ENCODE measurements at regions not wholly inside any gene's neighbourhood (a gene's known extent, or its start where the extent isn't known, plus 50 kb on each side); places are given as distances from the start of the nearest gene placed in this dataset.
"Not testable (repeated sequence)": the region's sequence is repeated elsewhere in the genome, so short reads cannot be mapped to it uniquely, and the experiment has no call there.

- no peak for DNase-seq (ENCODE audit: low read depth)
- H3K36me3 ChIP-seq (ENCODE audit: control insufficient read depth, insufficient read depth, low read length) = no peaks in the 10 kb centered on the region
- no peak overlapping the region for H3K4me3 ChIP-seq (ENCODE audit: low read depth, low read length)
- TF ChIP-seq, protein P1, sequence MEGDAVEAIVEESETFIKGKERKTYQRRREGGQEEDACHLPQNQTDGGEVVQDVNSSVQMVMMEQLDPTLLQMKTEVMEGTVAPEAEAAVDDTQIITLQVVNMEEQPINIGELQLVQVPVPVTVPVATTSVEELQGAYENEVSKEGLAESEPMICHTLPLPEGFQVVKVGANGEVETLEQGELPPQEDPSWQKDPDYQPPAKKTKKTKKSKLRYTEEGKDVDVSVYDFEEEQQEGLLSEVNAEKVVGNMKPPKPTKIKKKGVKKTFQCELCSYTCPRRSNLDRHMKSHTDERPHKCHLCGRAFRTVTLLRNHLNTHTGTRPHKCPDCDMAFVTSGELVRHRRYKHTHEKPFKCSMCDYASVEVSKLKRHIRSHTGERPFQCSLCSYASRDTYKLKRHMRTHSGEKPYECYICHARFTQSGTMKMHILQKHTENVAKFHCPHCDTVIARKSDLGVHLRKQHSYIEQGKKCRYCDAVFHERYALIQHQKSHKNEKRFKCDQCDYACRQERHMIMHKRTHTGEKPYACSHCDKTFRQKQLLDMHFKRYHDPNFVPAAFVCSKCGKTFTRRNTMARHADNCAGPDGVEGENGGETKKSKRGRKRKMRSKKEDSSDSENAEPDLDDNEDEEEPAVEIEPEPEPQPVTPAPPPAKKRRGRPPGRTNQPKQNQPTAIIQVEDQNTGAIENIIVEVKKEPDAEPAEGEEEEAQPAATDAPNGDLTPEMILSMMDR (IDR thresholded peaks at IDR 0.05; ENCODE audit: insufficient read depth, low read length, poor library complexity, severe bottlenecking) = no peak
- no peaks in the 10 kb centered on the region for H3K27me3 ChIP-seq (ENCODE audit: control insufficient read depth, insufficient read depth, low read length)
Measured at GRCh38 chr1:121594096-121594495, 409.3 kb downstream of the SRGAP2C start.

DNA sequence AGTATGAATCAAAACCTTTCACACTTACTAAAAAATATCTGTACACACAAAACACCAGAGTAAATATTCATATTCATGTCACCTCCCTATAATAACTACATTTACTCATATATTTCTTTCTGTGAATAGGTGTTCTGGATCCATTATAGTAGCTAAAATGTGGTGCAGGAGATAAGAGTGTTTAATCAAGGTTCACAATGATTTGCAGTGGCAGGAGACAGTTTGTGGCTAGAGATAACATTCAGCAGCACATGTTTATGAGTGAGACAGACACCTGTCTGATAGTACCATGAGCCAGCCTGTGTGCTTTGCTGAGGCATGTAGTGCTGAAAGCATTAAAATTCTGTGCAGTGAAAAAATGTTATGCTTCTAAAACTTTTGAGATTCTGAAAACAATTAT is 410.3 kb downstream of the SRGAP2C start:
- Histone ChIP-seq H3K36me3 (ENCODE audit: control insufficient read depth, insufficient read depth, low read length) (no peaks in the 10 kb centered on the region), H3K4me3 (ENCODE audit: low read depth, low read length) (no peak overlapping the region), H3K27me3 (ENCODE audit: control insufficient read depth, insufficient read depth, low read length) (no peaks in the 10 kb centered on the region)
- TF ChIP-seq, protein P1 (IDR thresholded peaks at IDR 0.05; ENCODE audit: insufficient read depth, low read length, poor library complexity, severe bottlenecking) = no peak
- DNase-seq (ENCODE audit: low read depth) = no peak

- not testable (repeated sequence) for H3K27me3 ChIP-seq (ENCODE audit: control insufficient read depth, insufficient read depth, low read length); DNase-seq (ENCODE audit: low read depth); H3K4me3 ChIP-seq (ENCODE audit: low read depth, low read length); H3K36me3 ChIP-seq (ENCODE audit: control insufficient read depth, insufficient read depth, low read length)
Measured at GRCh38 chr1:121604843-121605444, 420.2 kb downstream of the SRGAP2C start.

- H3K36me3 ChIP-seq (ENCODE audit: control insufficient read depth, insufficient read depth, low read length); DNase-seq (ENCODE audit: low read depth); H3K4me3 ChIP-seq (ENCODE audit: low read depth, low read length); H3K27me3 ChIP-seq (ENCODE audit: control insufficient read depth, insufficient read depth, low read length): not testable (repeated sequence)
Measured at GRCh38 chr1:121607499-121607898, 422.7 kb downstream of the SRGAP2C start.

All from kidney epithelial cell (primary cell).